Suprapubic skin (tissue), 4 donors: ENCODE measurements at regions not wholly inside any gene's neighbourhood (a gene's known extent, or its start where the extent isn't known, plus 50 kb on each side); places are given as distances from the start of the nearest gene placed in this dataset.

Source experiments
- CTCF ChIP-seq, 2 donors: fragments of 200-600 bp in 1 of 2; fragments of 450-650 bp in 1 of 2; sonication (generic) in 1 of 2; IDR thresholded peaks; one replicate each; pipeline ENCODE4 v1.5.1; 2016 to 2019; ENCODE audit warnings: antibody characterized with exemption in 2 of 2, mild to moderate bottlenecking in 1 of 2, moderate library complexity in 1 of 2
- EP300 ChIP-seq: sonication (generic); formaldehyde crosslinking; IDR thresholded peaks from one replicate; pipeline ENCODE4 v1.6.1; 2017; ENCODE audit warnings: antibody characterized with exemption
- POLR2A ChIP-seq, 2 donors: fragments of 450-650 bp; IDR thresholded peaks; one replicate each; pipeline ENCODE4 v1.6.1; 2017; ENCODE audit warnings: antibody characterized with exemption in 2 of 2, mild to moderate bottlenecking in 2 of 2, moderate library complexity in 2 of 2
- POLR2AphosphoS5 ChIP-seq, 3 donors: sonication (generic); formaldehyde crosslinking; IDR thresholded peaks; one replicate each; pipeline ENCODE4 v1.6.1; 2017; ENCODE audit warnings: antibody characterized with exemption in 3 of 3

- TF ChIP-seq CTCF (IDR thresholded peaks at IDR 0.05), result no peak
- no peak for TF ChIP-seq EP300
- TF ChIP-seq POLR2A (IDR thresholded peaks at IDR 0.05), result no peak
- TF ChIP-seq POLR2AphosphoS5 (IDR thresholded peaks at IDR 0.05), result no peak
Measured at GRCh38 chr11:134687548-134687947, 275.5 kb upstream of the B3GAT1 start.
